ENCODE measurements at regions not wholly inside any gene's neighbourhood (a gene's known extent, or its start where the extent isn't known, plus 50 kb on each side); places are given as distances from the start of the nearest gene placed in this dataset.

- TF ChIP-seq CHD7 (IDR thresholded peaks at IDR 0.05; ENCODE audit: insufficient replicate concordance, low read length) (no peak), CTBP2 (IDR thresholded peaks at IDR 0.05; ENCODE audit: borderline replicate concordance, insufficient read depth, insufficient read length, low read length) (no peak), SP2 (IDR thresholded peaks at IDR 0.05; ENCODE audit: low read length) (no peak), CBX5 (IDR thresholded peaks at IDR 0.05; ENCODE audit: low read depth, low read length) (no peak), RNF2 (IDR thresholded peaks at IDR 0.05; ENCODE audit: borderline replicate concordance, low read depth, low read length, missing control alignments, poor library complexity, severe bottlenecking) (no peak), NRF1 (IDR thresholded peaks at IDR 0.05; ENCODE audit: low read depth, low read length) (no peak), GABPA (IDR thresholded peaks at IDR 0.05; ENCODE audit: borderline replicate concordance, insufficient read depth, low read length) (no peak), TCF12 (IDR thresholded peaks at IDR 0.05; ENCODE audit: low read depth, low read length) (no peak), SAP30 (IDR thresholded peaks at IDR 0.05; ENCODE audit: insufficient read depth, insufficient replicate concordance, low read length) (no peak)
Measured at GRCh38 chr5:173768891-173769290, 119.3 kb upstream of the CPEB4 start (continued).
